ENCODE measurements at regions not wholly inside any gene's neighbourhood (a gene's known extent, or its start where the extent isn't known, plus 50 kb on each side); places are given as distances from the start of the nearest gene placed in this dataset.

DNA sequence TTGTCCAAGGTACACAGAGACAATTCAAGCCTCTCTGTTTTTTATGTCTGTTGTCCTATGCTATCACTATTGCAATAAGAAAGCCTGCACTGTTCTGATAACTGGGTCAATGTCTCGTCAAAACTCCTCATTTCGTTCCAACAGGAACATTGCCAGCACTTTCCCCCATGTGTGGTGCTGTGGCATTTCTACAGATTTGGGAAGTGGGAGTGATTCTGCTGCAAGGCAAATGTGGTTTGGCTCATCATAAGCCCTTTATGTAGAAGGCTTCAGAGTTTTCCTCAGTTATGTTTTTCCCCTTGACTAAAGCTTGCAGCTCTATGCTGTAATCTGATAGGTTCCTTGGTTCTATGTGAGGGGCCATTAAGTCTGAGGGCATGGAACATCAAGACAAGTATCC lies 324.1 kb upstream of the TCF4 start:
- TF ChIP-seq ZFP3 (tag by site-specific recombination; IDR thresholded peaks at IDR 0.05; ENCODE audit: low read depth) (no peak), ZNF292 (tag by site-specific recombination; IDR thresholded peaks at IDR 0.05; ENCODE audit: borderline replicate concordance, low read depth) (no peak), GLIS1 (tag by site-specific recombination; IDR thresholded peaks at IDR 0.05) (no peak), ZNF677 (tag by site-specific recombination; IDR thresholded peaks at IDR 0.05) (no peak)
- TF ChIP-seq, protein P1, sequence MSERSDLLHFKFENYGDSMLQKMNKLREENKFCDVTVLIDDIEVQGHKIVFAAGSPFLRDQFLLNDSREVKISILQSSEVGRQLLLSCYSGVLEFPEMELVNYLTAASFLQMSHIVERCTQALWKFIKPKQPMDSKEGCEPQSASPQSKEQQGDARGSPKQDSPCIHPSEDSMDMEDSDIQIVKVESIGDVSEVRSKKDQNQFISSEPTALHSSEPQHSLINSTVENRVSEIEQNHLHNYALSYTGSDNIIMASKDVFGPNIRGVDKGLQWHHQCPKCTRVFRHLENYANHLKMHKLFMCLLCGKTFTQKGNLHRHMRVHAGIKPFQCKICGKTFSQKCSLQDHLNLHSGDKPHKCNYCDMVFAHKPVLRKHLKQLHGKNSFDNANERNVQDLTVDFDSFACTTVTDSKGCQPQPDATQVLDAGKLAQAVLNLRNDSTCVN (tag by site-specific recombination; optimal IDR thresholded peaks at IDR 0.05): no peak
- TF ChIP-seq, protein P2, sequence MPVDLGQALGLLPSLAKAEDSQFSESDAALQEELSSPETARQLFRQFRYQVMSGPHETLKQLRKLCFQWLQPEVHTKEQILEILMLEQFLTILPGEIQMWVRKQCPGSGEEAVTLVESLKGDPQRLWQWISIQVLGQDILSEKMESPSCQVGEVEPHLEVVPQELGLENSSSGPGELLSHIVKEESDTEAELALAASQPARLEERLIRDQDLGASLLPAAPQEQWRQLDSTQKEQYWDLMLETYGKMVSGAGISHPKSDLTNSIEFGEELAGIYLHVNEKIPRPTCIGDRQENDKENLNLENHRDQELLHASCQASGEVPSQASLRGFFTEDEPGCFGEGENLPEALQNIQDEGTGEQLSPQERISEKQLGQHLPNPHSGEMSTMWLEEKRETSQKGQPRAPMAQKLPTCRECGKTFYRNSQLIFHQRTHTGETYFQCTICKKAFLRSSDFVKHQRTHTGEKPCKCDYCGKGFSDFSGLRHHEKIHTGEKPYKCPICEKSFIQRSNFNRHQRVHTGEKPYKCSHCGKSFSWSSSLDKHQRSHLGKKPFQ (tag by site-specific recombination; IDR thresholded peaks at IDR 0.05): no peak
- POLR2A ChIA-PET: no interaction called here
- CTCF ChIA-PET: no interaction called here
- no peaks in the 10 kb centered on the region; the same call in 1 of the 2 replicates for H3K9me3 ChIP-seq (ENCODE audit: control insufficient read depth, insufficient read depth, low read depth, low read length)
- H3K27ac ChIP-seq (ENCODE audit: extremely low read depth, low read depth, low read length): no peak overlapping the region
- no peak overlapping the region for H3K4me3 ChIP-seq (ENCODE audit: low read depth, low read length)
- H3K4me1 ChIP-seq (ENCODE audit: control insufficient read depth, insufficient read depth, low read length): peaks cover 5% of the 10 kb centered on the region; the same call in 1 of the 2 replicates
- no peaks in the 10 kb centered on the region for H3K36me3 ChIP-seq (ENCODE audit: control insufficient read depth in 2 of 2, insufficient read depth in 1 of 2, low read length in 2 of 2)

DNA sequence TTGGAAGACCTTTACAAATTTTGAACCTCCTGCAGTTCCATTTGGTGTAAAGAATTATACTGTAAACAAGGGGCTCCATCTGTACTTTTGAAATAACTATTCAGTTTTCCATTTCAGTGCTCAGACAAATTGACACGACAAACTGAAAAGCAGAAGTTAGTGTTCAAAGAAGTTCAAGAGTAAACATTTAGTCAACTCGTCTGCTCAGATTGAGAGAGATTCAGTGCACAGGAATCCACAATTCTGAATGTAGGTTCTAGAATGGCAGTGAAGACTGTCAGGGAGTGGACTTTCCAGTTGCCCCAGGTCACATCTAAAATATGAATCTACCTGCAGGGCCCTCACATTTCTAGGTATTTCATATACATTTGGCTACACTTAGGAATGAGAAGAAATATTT lies 322.3 kb upstream of the TCF4 start:
- ChIA-PET POLR2A (no interaction called here), CTCF (no interaction called here)
- H3K4me1 ChIP-seq (ENCODE audit: control insufficient read depth, insufficient read depth, low read length): peaks cover 5% of the 10 kb centered on the region; the same call in 1 of the 2 replicates
- TF ChIP-seq, protein P3, sequence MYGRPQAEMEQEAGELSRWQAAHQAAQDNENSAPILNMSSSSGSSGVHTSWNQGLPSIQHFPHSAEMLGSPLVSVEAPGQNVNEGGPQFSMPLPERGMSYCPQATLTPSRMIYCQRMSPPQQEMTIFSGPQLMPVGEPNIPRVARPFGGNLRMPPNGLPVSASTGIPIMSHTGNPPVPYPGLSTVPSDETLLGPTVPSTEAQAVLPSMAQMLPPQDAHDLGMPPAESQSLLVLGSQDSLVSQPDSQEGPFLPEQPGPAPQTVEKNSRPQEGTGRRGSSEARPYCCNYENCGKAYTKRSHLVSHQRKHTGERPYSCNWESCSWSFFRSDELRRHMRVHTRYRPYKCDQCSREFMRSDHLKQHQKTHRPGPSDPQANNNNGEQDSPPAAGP (tag by site-specific recombination; IDR thresholded peaks at IDR 0.05): no peak
- TF ChIP-seq ZNF24 (tag by site-specific recombination; IDR thresholded peaks at IDR 0.05) (no peak), ZNF596 (tag by site-specific recombination; IDR thresholded peaks at IDR 0.05) (no peak), ZNF621 (tag by site-specific recombination; IDR thresholded peaks at IDR 0.05) (no peak), IKZF3 (tag by site-specific recombination; IDR thresholded peaks at IDR 0.05) (no peak), ZNF140 (tag by site-specific recombination; IDR thresholded peaks at IDR 0.05) (no peak), OVOL3 (tag by site-specific recombination; IDR thresholded peaks at IDR 0.05) (no peak), ZXDB (tag by site-specific recombination; IDR thresholded peaks at IDR 0.05) (no peak), SP2 (tag by site-specific recombination; IDR thresholded peaks at IDR 0.05) (no peak), ZIC2 (tag by site-specific recombination; IDR thresholded peaks at IDR 0.05) (no peak), ZNF549 (tag by site-specific recombination; IDR thresholded peaks at IDR 0.05) (no peak), GLI2 (tag by site-specific recombination; IDR thresholded peaks at IDR 0.05; ENCODE audit: borderline replicate concordance, low read depth) (no peak), ZNF660 (tag by site-specific recombination; IDR thresholded peaks at IDR 0.05) (no peak), ZNF404 (tag by site-specific recombination; IDR thresholded peaks at IDR 0.05) (no peak)
- TF ChIP-seq, protein P4, sequence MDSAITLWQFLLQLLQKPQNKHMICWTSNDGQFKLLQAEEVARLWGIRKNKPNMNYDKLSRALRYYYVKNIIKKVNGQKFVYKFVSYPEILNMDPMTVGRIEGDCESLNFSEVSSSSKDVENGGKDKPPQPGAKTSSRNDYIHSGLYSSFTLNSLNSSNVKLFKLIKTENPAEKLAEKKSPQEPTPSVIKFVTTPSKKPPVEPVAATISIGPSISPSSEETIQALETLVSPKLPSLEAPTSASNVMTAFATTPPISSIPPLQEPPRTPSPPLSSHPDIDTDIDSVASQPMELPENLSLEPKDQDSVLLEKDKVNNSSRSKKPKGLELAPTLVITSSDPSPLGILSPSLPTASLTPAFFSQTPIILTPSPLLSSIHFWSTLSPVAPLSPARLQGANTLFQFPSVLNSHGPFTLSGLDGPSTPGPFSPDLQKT (IDR thresholded peaks at IDR 0.05; ENCODE audit: borderline replicate concordance, low read depth, low read length): no peak
- no peaks in the 10 kb centered on the region for H3K36me3 ChIP-seq (ENCODE audit: control insufficient read depth in 2 of 2, insufficient read depth in 1 of 2, low read length in 2 of 2)
- no peaks in the 10 kb centered on the region for H3K9me3 ChIP-seq (ENCODE audit: control insufficient read depth, insufficient read depth, low read depth, low read length)
- no peak overlapping the region for H3K27ac ChIP-seq (ENCODE audit: extremely low read depth, low read depth, low read length)
- H3K4me3 ChIP-seq (ENCODE audit: low read depth, low read length): no peak overlapping the region
